Activated CD4-positive, alpha-beta T cell treated with anti-CD3 and anti-CD28 coated beads, Interleukin-2, amount 50 U/mL, for 48 hours (primary cell): ENCODE measurements at regions not wholly inside any gene's neighbourhood (a gene's known extent, or its start where the extent isn't known, plus 50 kb on each side); places are given as distances from the start of the nearest gene placed in this dataset.
"Not testable (repeated sequence)": the region's sequence is repeated elsewhere in the genome, so short reads cannot be mapped to it uniquely, and the experiment has no call there.

Source experiments
- DNase-seq, 2 experiments: peaks; one replicate each; pipeline ENCODE4 v3.0.0-alpha.2; 2020

DNA sequence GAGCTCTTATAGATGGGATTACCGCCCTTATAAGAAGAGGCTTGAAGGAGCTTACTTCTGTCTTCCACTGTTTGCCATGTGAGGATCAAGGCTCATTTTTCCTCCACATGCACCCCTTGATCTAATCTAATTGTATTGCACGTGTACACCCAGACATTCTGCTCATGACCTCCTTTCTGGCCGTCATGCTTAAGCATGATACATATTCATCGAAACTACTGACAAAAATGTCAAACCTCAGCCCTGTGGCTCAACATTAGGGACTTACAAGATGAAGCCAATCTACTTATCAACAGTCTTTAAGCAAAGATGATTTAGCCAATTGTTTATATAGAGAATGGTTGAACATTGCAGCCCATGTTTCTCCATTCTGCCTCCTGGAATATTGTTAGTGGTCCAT lies 127.6 kb downstream of the XCL2 start:
- DNase-seq, result no peak

DNA sequence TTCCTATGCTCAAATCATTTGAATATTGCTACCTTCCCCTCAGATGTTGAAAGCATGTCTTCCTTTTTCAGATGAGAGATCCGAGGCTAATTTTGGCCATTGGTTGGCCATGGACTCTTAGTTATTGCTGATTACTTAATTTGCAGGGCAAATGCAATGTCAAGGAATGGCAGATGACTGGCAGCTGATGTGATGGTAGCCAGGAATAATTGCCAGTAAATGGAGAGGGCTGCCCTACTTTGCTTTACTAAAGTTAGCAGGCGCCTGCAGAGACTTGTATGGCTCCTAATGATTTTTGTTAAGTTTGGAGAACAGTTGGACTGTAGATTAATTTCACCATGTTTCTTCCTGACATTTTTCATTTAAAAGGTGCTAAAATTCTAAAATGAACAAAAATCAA lies 128.9 kb downstream of the XCL2 start:
- DNase-seq, result no peak

DNA sequence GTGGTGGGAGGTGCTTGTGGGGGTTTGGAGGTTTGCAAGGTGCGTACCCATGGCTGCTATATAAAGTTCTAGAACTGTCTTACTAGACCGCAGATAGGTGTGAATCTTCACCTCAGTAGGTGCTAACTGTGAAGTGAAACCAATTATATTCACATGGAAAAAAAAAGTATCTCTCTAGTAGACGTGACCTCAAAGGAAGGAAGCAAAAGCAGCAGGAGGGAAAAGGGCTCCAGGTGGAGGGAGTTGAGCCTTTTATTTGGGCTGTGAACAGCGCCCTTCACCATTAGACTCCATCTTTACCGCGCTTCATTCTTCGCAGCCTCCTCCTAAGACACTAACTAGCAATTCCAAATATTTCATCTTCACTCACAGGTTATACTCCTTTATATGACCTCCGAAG lies 129.8 kb downstream of the TBX19 start:
- no peak for DNase-seq

DNA sequence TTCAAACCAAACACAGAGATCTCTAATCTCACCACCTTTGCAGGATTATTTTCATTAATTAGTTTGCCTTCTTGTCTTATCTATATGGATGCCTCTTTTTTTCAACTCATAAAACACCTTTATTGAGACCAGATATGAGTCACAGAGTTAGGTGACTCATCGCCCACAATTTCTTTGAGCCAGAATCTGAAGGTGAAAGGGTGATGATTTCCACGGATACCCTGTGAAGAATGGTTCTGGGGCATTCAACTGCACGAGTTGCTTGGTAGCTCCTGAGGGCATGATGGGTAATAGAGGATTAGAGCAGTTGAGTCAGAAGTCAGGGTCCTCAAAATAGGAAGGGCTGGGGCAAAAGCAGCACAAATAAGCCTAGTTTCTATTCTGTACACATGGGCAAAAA lies 128.2 kb downstream of the TBX19 start:
- DNase-seq, result peak; percentile 52 to 70

DNA sequence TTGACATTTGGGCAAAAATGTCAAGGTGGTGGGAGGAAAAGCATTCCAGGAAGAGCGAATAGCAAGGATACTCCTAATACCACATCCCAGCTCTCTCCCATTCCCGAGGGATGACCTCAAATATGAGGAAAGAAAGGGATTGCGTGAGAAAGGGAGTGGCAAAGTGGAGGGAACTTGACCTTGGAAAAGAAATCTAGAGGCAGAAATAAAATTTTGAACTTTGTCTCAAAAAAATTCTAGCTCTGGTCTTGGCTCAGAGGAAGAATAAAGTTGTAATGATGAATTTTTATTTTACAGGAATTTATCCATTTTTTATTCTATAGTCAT lies 127.8 kb downstream of the TBX19 start:
- DNase-seq, result no peak

DNA sequence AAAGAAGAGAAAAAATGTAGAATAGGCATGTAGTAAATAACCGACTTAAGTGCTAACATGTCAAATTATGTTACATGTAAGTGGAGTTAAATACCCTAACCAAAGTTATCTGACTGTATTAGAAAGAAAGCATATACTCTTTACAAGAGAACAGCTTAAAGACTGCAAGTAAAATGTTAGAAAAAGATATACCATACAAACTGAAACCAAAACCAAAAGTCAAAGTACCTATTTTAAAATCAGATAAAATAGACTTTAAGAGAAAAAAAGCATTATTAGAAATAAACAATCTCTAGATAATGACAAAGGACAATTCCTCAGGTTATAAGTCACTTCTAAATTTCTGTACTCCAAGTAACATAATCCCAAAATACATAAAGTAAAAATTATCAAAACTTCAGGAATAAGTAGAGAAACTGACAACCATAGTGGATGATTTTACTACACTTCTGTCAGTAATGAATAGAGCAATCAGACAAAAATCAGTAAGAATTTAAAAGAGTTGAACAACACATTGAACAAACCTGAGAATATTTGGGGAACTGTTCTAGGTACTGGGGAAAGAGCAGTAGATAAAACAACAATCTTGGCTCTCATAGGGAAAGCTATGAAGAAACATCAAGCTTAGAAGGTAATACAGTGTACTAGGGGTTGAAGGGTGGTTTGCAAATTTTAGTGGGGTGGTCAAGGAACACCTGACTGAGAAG lies 127.3 kb downstream of the TBX19 start:
- no peak for DNase-seq

DNA sequence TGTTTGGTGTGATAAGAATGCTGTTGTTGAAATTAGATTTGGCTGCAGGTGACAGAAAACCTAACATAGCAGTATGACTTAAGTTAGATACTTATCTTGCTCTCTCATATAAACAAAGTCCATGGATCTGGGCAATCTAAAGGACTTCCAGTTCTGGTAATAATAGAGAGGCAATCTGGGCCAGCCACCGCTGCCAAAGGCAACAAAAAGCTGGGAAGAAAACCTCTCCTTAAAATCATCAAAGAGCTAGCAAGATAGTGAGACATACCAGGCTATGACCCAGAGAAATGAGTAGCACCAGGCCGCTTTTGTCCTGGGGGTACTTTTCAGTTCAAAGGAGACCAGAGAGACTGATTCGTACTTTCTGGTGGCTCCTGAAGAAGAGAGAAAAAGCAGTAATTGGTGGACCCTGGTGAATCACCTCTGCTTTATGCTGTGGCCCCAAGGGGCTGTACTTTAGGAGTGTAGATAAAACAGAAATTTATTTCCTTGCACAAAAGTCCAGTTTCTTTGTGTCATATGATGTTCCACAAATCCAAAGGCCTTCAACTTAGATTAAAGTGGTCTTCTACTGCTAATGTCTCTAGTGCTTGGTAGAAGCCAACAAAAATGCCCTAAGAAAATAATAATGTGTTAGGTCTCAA lies 125.4 kb downstream of the TBX19 start:
- no peak for DNase-seq

DNA sequence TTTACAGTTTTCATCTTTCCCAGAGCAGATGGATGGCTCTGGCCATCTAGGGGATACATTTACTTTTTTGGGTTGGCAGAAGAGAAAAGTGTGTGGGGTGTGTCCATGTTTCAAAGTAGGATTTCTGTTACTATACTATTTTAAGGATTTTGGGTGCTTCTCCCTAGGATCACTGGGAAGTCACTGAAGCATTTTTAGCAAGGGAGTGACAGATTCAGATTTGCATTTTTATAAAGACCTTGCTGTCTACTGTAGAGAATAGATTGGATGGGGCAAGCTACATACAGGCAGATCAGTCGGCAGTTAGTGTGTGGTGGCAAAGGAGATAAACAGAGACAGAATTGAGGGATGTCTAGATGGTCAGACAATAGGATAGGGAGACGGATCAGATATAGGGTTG lies 122.5 kb downstream of the TBX19 start:
- DNase-seq, result no peak

DNA sequence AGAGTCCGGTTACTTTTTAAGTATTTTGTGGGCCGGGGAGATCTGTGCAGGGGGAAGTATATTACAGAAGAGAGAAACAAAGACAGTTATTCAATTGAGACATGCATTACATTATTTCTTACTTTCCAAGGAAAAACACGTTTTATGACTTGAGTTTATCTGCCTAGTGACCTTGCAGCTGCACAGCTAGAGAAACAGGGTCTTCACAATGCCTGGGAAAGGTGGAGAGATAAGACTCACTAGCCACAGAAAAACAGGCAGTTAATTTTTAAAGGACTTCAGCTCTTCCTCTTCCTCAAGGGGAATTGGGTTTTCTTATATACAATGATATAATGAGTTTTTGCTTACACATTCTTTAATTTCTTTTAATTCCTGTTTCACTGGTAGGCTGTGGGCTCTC lies 121.8 kb downstream of the TBX19 start:
- DNase-seq, result not testable (repeated sequence)

DNA sequence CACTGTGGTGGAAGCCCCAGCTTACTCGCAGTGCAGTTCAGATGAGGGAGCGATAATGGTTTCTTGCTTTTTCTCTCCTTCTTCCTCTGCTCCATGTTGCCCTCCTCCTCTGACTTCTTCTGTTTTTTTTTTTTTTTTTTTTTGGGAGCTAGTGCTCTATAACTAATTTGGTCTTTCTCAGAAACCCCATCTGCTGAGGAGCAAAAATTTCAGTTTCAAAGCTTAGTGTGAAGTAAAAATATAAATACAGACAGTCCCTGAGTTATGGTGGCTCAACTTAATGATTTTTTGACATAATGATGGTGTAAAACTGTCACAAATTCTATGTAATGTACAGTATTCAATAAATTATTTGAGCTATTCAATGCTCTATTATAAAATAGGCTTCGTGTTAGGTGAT lies 120.7 kb downstream of the TBX19 start:
- no peak for DNase-seq

DNA sequence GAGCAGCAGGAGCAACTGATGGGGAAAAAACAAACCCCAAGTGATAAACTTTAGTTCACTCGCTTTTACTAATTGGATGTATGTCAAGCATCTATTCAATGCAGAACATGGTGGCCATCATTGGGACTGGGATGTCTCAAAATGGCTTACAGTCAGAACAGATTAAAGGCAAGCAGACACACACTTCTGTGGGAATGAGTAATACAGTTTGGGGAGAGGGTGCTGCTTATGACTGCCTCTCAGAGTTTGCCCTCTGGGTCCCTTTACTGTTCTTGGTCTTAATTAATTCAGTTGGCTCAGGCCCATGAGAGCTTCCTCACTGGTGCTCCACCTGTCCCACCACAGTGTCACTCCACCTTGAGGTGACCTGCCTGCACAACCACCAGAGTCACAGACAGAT lies 119.5 kb downstream of the TBX19 start:
- DNase-seq, result no peak

DNA sequence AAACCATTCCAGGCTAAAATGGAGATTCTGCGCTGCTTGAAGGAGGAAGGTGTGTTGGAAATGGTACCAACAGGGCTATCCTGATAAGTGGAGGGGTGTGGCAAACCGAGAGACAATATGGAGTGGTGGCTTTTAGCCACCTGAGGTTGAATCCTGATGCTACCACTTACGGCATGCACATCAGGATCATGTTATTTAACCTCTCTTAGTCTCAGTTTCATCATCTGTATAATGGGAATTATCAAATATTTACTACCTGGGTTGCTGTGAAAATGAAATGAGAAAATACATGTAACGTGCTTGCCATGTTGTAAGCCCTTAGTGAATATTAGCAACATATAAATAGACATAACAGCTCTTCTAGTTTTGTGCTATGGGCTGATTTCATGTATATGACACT lies 117.1 kb downstream of the TBX19 start:
- no peak for DNase-seq

DNA sequence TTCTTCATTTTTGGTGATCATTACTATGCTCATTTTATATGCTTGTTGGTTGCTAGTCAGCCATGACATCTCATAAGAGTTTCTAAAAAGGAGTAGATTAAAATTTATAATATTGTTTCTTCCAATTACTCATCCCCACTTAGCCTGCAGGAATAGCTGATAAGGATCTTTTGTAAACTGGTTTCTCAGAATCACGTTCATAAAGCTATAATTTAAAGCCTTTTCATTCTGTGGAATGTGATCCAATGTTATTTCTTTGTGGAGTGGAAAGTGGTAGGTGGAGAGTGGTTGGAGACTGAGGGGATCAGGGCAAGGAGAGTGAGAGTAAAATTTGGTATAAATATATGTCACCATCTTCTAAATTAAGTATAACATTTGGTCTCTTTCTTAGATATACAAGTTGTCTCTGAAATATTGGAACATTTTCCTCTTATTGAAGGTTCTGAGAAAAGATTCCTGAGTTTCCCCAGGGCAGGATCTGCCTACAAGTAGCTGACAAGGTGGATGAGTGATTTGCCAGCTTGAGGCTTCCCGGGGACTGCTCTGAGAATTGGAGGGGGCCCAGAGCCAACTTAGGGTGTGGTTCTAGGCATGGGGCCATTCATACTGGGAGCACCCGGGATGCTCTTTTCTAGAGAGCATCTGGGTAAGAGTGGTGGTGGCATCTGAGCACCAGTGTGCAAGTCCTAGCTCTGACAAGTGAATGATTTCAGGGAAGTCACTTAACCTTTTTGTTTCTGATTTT lies 116.4 kb downstream of the TBX19 start:
- no peak for DNase-seq

DNA sequence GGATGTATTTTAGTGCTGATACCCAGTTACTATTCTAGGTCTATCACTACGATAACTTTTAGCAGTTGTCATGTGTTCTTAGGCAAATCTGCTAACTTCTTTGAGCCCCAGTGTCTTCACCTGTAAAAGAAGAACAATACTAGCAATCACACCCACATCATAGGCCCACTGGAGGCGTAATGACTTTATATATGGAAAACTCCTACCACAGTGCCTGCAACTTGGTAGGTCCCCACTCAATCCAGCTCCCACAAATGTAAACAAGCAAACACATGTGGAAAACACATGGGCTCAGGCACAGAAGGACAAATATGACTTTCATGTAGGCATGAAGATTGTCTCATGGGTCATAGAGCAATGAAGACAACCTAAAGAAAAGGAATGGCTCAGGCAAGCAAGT lies 115.8 kb downstream of the TBX19 start:
- no peak for DNase-seq

DNA sequence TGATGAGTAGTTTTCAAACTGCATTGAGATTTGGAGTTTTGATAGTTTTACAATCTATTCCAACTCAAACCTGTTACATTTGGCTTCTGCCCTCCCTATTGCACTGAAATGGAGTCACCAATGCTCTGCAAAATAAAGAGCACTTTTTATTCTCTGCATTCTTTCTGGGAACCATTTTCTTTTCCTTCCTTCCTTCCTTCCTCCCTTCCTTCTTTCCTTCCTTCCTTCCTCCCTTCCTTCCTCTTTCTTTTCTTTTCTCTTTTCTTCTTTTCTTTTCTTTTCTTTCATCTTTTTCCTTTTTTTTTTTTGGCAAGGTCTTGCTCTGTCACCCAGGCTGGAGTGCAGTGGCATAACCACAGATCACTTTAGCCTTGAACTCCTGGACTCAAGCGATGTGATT lies 114.2 kb downstream of the TBX19 start:
- no peak for DNase-seq

DNA sequence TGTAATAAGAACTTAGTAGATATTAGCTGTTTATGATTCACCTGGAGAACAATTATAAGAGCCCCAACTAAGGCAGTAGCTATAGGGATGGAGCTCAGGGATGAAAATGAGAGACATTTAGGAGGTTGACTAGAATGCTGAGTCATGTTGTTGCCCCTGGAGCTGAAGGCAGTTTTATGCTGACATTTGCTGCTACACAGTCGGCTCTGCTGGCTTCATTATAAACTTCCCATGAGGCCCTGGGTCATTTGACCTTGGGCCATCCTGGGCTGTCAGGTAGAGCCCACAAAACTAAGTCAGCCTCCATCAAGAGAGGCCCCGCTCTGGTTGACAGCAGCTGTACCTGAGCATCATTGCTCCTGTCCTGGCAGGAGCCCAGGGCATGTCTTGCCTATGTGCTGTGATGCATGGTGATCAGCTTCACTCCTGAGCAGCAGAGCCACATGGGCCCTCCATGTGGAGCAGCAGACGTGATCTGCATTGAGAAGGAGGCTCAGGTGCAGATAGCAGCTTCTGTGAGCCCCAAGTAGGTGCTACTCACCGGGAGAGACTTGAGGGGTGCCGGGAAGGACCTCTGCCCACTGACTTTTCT lies 112.4 kb downstream of the TBX19 start:
- no peak for DNase-seq

DNA sequence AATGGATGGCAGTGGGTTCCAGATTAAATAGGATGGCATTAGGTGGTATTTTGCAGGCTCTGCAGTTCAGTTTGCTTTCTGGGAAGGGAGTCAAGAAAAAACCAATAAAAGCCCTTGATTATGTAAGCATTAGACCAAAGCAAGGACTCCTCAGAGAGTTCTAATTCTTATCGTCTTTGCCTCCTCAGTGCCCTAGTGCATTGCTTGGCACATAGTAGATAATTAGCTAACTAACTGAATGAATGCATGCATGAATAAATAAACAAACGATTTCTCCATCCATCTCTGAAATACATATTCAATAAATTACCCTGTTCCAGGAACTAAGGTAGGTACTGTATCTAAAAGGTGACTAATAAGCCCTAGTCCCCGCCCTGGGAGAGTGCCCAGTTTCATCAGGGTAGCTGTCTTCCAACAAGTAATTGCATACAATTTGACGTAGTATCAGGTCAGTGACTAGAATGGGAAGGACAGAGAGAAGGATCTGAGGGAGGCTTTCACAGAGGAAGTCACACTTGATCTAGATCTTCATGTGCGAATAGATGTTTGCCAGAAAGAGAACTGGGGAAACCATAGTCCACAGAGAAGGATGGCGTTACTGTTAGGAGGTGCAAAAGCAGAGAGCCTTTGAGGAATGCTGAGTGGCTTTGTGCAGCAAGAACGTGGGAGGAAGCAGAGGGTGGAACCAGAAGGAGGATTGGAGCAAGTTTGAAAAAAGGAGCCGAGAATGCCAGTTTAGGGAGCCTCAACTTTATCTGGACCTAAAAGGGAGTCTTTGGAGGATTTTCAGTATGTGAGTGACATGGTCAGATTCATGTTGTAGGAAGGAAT lies 111.4 kb downstream of the TBX19 start:
- DNase-seq, result no peak

DNA sequence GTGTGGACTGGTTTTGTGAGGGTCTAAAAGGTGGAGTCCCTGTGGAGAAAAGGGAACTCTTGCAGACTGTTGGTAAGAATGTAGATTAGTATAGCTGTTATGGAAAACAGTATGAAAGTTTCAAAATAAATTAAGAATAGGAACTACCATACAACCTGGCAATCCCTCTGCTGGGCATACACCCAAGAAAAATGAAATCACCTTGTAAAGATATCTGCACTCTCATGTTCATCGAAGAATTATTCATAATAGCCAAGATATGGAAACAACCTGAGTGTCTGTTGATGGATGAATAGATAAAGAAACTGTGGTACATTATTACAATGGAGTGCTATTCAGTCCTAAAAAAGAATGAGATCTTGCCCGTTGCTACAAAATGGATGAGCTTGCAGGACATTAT lies 109.6 kb downstream of the TBX19 start:
- no peak for DNase-seq

DNA sequence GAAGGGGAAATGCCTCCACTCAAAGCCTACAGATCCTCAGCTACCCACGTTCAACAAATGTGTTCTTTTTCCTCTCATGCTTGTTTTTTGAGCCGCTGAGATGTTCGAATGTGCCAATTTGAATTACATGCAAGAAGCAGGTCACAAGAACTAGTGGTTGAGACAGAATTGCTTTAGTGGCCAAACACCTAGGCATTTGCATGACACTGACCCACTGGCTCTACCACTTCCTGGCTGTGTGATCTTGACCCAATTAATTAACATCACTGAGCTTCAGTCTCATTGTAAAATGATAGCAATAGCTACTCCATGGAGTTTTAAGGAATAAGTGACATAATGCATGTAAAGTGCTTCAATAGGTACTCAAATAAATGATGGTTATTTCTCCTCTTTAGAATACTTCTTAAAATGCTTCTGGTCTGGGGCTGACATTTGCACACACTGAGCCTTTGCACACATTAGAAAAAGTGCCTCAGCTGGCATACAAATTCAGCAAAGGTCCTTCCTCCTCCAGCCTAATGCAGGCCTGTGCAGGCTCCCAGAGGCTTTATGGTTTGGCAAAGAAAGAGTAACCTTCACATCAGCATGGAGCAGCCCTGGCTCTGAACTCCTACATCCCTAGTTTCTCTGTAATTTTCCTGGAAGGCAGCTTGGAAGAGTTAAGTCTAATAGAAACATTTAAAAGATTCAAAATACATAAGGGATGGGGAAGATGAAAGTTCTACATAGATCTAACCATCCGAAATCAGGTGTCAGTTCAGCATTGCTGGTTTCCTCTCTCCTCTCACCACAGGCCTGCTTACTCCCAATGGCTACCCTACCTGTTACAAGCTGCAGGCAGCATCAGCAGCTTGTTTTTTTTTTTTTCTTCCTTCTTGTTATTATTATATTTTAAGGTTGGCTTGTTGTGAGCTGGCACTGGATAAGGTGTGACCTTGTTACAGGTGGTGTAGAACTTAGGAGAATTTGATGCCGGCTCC lies 107.4 kb downstream of the TBX19 start:
- DNase-seq, result no peak

DNA sequence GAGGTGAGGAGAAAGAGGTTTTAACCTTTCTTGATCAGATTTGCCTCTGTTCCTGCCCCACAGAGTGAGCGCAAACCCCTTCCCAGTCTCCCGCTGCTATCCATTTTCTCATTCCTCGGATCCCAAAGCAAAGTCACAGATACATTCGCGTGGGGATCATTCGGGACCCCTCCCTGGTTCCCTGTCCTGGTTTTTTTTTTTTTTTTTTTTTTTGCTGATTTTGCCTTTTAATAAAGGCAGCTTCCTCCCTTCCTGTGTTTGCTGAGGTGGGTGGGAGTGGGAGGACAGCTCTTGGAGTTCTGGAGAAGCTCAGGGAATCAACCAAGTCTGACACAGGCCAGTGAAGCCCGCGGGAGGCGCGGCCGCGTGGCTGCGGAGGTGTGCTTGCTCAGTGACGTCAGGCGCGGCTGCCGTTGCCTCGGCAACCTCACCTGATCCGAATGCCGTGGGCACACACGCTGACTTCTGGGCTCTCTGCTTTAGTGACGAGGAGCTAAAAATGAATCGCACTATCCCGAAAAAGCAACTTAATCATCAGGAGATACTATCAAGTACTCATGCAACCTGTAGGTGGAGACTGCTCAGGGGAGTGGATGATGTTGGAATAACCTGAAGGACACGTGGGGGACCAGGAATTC lies 106.4 kb downstream of the TBX19 start:
- DNase-seq, result peak; percentile 67 to 75

DNA sequence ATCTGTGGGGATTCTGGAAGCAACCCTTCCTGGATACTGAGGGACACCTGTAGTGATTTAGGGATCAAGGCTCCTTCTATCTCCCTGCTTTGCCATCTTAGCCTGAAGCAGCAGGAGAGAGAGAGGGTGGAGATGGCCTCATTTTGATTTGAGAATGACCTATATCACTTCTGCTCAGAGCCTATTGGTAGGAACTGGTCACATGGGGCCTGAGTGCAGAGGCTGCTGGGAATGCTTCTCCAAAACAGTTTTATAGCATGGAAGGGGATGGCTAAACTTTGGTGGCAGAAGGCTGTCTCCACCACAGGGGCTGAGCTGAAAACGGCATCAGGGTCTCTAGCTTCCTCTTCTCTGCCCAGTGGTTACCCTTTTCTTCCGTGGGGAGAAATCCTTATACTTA lies 105.8 kb downstream of the TBX19 start:
- DNase-seq, result no peak
